OCI-M1 (cell line): ENCODE measurements at regions not wholly inside any gene's neighbourhood (a gene's known extent, or its start where the extent isn't known, plus 50 kb on each side); places are given as distances from the start of the nearest gene placed in this dataset.

Source experiments
- DNase-seq: peaks from one replicate; lab custom pipeline; 2025; lab: John Stamatoyannopoulos, UW

DNA sequence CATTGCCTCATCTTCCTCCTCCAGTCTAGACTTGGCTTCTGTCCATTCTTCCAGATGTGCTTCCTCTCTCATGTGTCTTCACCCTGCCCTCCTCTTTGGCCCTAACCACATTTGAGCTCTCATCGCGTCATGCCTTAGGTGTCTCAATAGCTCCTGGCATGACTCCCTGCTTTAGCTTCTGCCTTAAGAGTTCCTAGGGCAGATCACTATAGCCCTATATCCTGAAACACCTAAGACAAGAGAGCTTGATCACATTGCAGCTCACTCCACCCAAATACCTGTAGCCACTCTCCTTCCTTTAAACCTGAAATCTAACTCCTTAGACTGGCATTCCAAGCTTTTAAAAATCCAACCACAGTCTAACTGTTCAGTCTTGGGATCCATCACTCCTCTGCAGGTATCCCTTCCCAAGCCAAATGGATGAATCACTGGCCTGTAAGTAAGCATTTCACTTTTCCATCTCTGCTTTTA lies 69.0 kb upstream of the STXBP5 start:
- DNase-seq: peak; percentile 58

- no peak for DNase-seq
Measured at GRCh38 chr6:147136057-147136456, 68.2 kb upstream of the STXBP5 start.

- DNase-seq: no peak
Measured at GRCh38 chr6:147137986-147138385, 66.2 kb upstream of the STXBP5 start.

GRCh38 chr6:147138835-147139234 lies 65.4 kb upstream of the STXBP5 start:
- no peak for DNase-seq

DNA sequence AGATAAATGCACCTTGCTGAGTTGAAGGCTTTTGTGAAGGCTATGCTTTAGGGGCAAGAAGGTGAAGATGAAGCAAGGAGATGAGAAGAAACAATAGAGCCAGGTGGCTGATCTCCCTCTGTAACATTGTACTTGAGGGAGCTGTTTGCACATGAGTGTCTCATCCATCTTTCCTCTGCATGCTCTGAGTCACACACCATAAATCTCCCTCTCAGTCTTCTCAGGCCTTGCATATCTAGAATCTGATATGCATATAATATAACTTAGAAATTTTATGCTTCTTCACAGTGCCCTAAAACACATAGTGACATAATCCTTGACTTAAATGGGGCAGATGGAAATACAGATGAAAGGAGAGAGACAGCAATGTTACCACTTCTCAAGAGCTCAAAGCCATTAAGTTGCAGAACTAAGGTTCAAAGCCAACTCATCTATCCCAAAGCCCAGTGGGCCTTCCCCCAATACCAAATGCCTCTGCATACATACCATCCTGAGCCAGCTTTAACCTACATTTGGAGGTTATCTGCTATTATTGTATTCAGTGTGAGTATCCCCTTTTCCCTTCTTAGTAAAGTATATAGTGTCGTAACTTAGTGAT lies 62.4 kb upstream of the STXBP5 start:
- DNase-seq: peak; percentile 31

GRCh38 chr6:147142684-147143245 lies 61.5 kb upstream of the STXBP5 start:
- DNase-seq: no peak

DNA sequence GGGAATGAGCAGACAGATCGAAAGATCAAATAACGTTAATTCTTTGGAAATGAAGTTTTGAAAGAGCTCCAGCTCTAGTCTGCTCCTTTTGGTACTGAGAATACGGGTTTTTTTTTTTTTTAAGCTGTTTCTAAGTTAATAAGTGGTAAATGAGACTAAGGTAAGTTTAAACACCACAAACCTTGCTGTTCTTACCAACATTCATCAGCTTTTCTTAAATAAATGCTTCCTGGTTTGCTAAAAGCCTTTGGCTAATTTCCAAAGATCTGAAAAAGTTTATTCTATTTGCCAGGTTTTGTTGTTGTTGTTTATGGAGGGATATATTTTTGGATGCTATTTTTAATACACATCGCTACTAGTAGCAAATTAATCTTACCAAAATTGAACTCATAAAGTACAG lies 55.1 kb upstream of the STXBP5 start:
- no peak for DNase-seq

DNA sequence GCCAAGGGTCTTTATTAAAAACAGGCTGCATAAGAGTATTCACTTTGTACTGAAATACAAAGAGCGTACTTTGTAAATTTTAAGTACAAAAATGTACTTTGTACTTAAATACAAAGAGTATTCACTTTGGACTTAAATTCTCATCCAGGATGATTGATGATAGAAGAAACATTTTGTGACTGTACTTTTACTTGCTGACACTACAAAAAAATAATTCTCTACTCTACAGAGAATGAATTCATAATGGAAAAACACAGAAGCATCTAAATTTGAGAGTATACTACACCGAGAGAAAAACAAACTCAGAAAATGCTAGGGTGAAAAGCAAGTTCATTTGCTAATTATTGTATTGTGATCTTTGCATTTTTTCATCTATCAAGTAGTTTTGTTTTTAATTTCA lies 54.4 kb upstream of the STXBP5 start:
- no peak for DNase-seq

GRCh38 chr6:147150293-147150692 lies 53.9 kb upstream of the STXBP5 start:
- DNase-seq: no peak
